Fibroblast of mammary gland (primary cell): ENCODE measurements at regions not wholly inside any gene's neighbourhood (a gene's known extent, or its start where the extent isn't known, plus 50 kb on each side); places are given as distances from the start of the nearest gene placed in this dataset.

ENCODE experiments used
- DNase-seq: peaks from one replicate; pipeline ENCODE4 v3.0.0-alpha.2; 2010; ENCODE audit warnings: low read depth
- H3K4me3 ChIP-seq: 2 replicates; pipeline ENCODE4 v1.5.1; 2011; ENCODE audit warnings: low read depth, mild to moderate bottlenecking, low read length, moderate library complexity; ENCODE audit not compliant: control insufficient read depth
- TF ChIP-seq, protein P1 (sequence below): conservative IDR thresholded peaks from 2 replicates; pipeline ENCODE4 v1.5.1; 2011; ENCODE audit warnings: low read depth, low read length, inconsistent platforms; ENCODE audit not compliant: control insufficient read depth, insufficient read depth

DNA sequence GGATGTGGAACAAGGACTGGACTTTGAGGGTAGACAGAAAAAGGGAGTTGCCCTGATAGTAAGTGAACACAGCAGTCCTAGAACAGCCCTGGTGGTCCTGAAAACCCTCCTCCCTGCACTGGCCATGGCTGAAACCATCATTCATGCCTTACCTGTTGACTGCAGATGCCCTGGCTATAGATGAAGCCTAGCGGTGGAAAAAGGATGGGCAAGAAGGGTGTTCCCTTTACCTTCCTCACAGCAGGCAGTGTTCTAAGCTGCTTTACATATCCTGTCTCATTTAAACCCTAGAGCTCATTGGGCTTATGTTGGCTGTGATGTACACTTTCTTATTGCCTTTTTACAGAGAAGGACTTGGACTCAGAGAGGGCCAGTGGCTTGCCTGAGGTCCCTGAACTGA, 133.6 kb downstream of the C11orf91 start:
- TF ChIP-seq, protein P1, sequence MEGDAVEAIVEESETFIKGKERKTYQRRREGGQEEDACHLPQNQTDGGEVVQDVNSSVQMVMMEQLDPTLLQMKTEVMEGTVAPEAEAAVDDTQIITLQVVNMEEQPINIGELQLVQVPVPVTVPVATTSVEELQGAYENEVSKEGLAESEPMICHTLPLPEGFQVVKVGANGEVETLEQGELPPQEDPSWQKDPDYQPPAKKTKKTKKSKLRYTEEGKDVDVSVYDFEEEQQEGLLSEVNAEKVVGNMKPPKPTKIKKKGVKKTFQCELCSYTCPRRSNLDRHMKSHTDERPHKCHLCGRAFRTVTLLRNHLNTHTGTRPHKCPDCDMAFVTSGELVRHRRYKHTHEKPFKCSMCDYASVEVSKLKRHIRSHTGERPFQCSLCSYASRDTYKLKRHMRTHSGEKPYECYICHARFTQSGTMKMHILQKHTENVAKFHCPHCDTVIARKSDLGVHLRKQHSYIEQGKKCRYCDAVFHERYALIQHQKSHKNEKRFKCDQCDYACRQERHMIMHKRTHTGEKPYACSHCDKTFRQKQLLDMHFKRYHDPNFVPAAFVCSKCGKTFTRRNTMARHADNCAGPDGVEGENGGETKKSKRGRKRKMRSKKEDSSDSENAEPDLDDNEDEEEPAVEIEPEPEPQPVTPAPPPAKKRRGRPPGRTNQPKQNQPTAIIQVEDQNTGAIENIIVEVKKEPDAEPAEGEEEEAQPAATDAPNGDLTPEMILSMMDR, result no peak

DNA sequence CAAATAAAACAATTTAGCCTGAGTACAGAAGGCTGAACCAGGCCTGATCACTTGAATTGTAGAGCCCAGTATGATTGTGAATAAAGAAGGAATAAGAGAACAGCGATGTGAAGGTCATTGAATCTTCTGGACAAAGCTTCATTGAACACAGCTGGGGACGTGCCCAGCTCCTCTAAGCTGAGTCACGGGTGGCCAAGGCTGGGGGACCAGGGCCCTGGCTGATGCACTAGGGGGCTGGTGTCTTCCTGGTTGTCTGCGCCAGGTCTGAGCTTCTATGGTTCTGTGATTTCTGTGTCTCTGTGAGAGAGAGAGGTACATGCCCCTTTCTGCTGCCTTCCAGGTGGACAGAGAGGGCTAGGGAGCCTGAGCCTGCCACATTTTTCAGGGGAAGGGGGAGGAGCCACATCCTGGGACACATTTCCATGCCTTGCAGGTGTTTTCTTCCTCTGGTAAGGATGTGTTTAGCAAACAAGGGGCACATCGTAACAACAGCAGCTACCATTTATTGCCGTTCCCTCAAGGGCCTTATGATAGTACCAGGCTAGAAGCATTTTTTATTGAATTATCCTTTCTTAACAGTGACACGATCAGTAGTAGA, 135.7 kb downstream of the C11orf91 start:
- H3K4me3 ChIP-seq, result no peak overlapping the region
- no peak for DNase-seq
- TF ChIP-seq, protein P1, result no peak

More for the DNA sequence above, 133.6 kb downstream of the C11orf91 start:
- H3K4me3 ChIP-seq, result no peak overlapping the region
- no peak for DNase-seq

GRCh38 chr11:33560729-33561128, 139.9 kb downstream of the C11orf91 start:
- no peak for DNase-seq
- H3K4me3 ChIP-seq, result no peak overlapping the region
- TF ChIP-seq, protein P1, result no peak

DNA sequence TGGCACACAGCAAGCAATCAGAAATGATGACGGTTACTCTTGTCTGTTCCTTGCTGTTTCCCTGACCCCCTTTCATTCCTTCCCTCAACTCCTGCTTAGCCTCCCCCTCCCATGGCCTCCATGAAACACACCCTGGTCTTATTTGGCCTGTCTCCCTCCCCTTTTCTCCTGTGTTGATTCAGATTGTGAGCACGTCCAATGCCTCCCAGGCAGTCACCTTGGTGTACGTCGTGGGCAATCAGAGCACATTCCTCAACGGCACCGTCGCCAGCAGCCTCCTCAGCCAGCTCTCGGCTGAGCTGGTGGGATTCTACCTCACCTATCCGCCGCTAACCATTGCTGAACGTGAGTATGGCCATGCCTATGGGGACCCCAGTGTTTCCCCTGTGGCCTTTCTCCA, 141.1 kb downstream of the C11orf91 start:
- H3K4me3 ChIP-seq, result no peak overlapping the region
- no peak for DNase-seq
- TF ChIP-seq, protein P1, result no peak

DNA sequence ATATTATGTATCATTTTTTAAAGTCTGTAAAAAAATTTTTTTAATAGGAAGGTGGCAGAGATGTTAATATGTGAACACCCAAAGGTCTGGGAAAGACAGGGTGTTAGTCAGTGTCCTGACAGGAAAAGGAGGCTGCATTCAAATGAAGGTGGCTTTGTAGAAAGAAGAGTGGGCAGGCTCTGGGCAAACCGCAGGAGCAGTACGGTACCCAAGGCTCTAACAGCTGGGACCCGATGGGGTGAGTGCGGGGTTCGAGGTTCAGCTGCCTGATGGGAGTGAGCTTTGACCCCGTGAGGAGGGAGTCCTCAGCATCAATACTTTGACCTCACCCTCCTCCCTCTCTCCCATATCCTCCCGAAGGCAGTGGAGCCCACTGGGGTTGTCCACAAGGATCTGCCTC, 142.5 kb downstream of the C11orf91 start:
- no peak for DNase-seq
- TF ChIP-seq, protein P1, result no peak
- H3K4me3 ChIP-seq, result no peak overlapping the region

GRCh38 chr11:33557201-33557600, 143.4 kb downstream of the C11orf91 start:
- TF ChIP-seq, protein P1, result no peak
- H3K4me3 ChIP-seq, result no peak overlapping the region
- DNase-seq, result peak; percentile 47

GRCh38 chr11:33554219-33554618, 146.4 kb downstream of the C11orf91 start:
- DNase-seq, result no peak
- H3K4me3 ChIP-seq, result no peak overlapping the region
- TF ChIP-seq, protein P1, result no peak
